ENCODE measurements at regions not wholly inside any gene's neighbourhood (a gene's known extent, or its start where the extent isn't known, plus 50 kb on each side); places are given as distances from the start of the nearest gene placed in this dataset.

DNA sequence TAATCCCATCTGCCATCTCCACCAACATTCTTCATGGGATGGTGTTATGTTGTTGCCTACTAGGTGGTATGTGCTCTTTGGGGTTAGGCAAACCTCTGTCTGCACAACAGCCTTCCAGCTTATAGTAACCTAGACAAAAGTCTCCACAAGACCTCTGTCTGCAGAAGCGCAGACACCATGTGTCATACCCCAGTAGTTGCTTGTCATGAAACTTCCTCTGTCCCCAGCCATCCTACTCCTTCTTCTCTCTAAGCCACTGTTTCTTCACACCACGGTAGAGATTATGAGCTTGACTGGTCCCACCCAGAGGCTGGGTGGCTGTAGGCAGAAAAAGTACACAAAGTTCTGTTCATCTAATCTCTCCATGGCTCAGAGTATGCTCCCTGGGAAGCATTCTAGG, 100.3 kb downstream of the MAF start:
- no peaks in the 10 kb centered on the region for H3K27me3 ChIP-seq (ENCODE audit: control insufficient read depth in 1 of 2, insufficient read depth in 2 of 2, low read length in 2 of 2)
- intact Hi-C loops (cut with micrococcal nuclease; ENCODE audit: unreplicated experiment) (no loop called here), in situ Hi-C loops (cut with HindIII; ENCODE audit: extremely low pct_ligation_motif_present, low pct_unique_long_range_greater_than_20kb) (no loop called here)
- H4K20me1 ChIP-seq (ENCODE audit: insufficient read depth, low read length): no peaks in the 10 kb centered on the region
- TF ChIP-seq POLR2AphosphoS5 (IDR thresholded peaks at IDR 0.05; ENCODE audit: low read depth, low read length) (no peak), ZNF839 (CRISPR knock-in tag; IDR thresholded peaks at IDR 0.05; ENCODE audit: borderline replicate concordance) (no peak), FOSL2 (CRISPR knock-in tag; IDR thresholded peaks at IDR 0.05) (no peak), SP140L (CRISPR knock-in tag; IDR thresholded peaks at IDR 0.05; ENCODE audit: borderline replicate concordance) (no peak)
- TF ChIP-seq, protein P1, sequence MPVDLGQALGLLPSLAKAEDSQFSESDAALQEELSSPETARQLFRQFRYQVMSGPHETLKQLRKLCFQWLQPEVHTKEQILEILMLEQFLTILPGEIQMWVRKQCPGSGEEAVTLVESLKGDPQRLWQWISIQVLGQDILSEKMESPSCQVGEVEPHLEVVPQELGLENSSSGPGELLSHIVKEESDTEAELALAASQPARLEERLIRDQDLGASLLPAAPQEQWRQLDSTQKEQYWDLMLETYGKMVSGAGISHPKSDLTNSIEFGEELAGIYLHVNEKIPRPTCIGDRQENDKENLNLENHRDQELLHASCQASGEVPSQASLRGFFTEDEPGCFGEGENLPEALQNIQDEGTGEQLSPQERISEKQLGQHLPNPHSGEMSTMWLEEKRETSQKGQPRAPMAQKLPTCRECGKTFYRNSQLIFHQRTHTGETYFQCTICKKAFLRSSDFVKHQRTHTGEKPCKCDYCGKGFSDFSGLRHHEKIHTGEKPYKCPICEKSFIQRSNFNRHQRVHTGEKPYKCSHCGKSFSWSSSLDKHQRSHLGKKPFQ (CRISPR knock-in tag; IDR thresholded peaks at IDR 0.05; ENCODE audit: insufficient replicate concordance): no peak
- no peaks in the 10 kb centered on the region for H3K9me3 ChIP-seq (ENCODE audit: low read length)
- CTCF ChIA-PET (ENCODE audit: low intra/inter-chr PET ratio, low total read pairs): no interaction called here
- ATAC-seq: no peak
- 21% methylated on average over 2 of the region's 2 CpGs for WGBS (ENCODE audit: low lambda C conversion rate)
- FAIRE-seq: no peak
- no TSS peak for BruUV-seq (replicated peaks)
- POLR2A ChIA-PET: no interaction called here
- no peak overlapping the region for H3K4me2 ChIP-seq (ENCODE audit: low read depth, low read length)
- H3K4me3 ChIP-seq (replicated peaks in 1 of 3; ENCODE audit: insufficient read depth in 1 of 3, low read depth in 2 of 3, low read length in 3 of 3): no peak overlapping the region
- no peak overlapping the region for H3K9ac ChIP-seq (ENCODE audit: insufficient read depth, low read depth, low read length)
- no peaks in the 10 kb centered on the region for H3K79me2 ChIP-seq (ENCODE audit: insufficient read depth, low read length)
- H2AFZ ChIP-seq (ENCODE audit: low read length): no peak overlapping the region
- H3K4me1 ChIP-seq (ENCODE audit: insufficient read depth, low read length): no peaks in the 10 kb centered on the region
- no peaks in the 10 kb centered on the region for H3K36me3 ChIP-seq (replicated peaks in 1 of 2; ENCODE audit: control insufficient read depth in 1 of 2, insufficient read depth in 2 of 2, low read length in 2 of 2)
- H3K27ac ChIP-seq (ENCODE audit: extremely low read length, insufficient read depth, low read length): no peak overlapping the region
- no peak for DNase-seq (ENCODE audit: low spot score)

DNA sequence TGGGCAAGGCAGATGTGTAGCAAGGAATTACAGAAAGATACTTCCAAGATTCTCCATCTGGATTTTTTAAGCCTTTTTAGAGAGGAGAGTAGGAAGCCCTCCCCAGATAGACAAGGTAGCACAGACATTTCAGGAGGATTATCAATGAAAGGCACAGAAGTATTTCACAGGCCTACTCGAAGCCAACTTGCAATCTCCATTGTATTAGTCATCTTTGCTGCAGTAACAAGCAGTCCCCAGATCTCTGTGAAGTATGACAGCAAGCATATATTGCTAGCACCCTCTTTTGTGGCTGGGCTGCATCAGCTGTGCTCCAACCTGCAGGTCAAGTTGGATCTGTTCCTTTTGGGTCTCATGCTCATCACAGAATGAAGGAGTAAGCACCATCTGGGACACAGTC, 101.6 kb downstream of the MAF start:
- no TSS peak for BruUV-seq (replicated peaks)
- H3K4me1 ChIP-seq (ENCODE audit: insufficient read depth, low read length): no peaks in the 10 kb centered on the region
- H2AFZ ChIP-seq (ENCODE audit: low read length): no peak overlapping the region
- H3K4me3 ChIP-seq (replicated peaks in 1 of 3; ENCODE audit: insufficient read depth in 1 of 3, low read depth in 2 of 3, low read length in 3 of 3): no peak overlapping the region
- no peaks in the 10 kb centered on the region for H4K20me1 ChIP-seq (ENCODE audit: insufficient read depth, low read length)
- no peaks in the 10 kb centered on the region for H3K9me3 ChIP-seq (ENCODE audit: low read length)
- no peaks in the 10 kb centered on the region for H3K79me2 ChIP-seq (ENCODE audit: insufficient read depth, low read length)
- 0% methylated on average over 1 of the region's 1 CpG for WGBS (ENCODE audit: low lambda C conversion rate)
- no peak for DNase-seq (ENCODE audit: low spot score)
- no peak overlapping the region for H3K4me2 ChIP-seq (ENCODE audit: low read depth, low read length)
- FAIRE-seq: no peak
- POLR2A ChIA-PET: no interaction called here
- no peak overlapping the region for H3K27ac ChIP-seq (ENCODE audit: extremely low read length, insufficient read depth, low read length)
- no peak overlapping the region for H3K9ac ChIP-seq (ENCODE audit: insufficient read depth, low read depth, low read length)
- H3K36me3 ChIP-seq (replicated peaks in 1 of 2; ENCODE audit: control insufficient read depth in 1 of 2, insufficient read depth in 2 of 2, low read length in 2 of 2): no peaks in the 10 kb centered on the region
- in situ Hi-C loops (cut with HindIII; ENCODE audit: extremely low pct_ligation_motif_present, low pct_unique_long_range_greater_than_20kb): no loop called here
- H3K27me3 ChIP-seq (ENCODE audit: control insufficient read depth in 1 of 2, insufficient read depth in 2 of 2, low read length in 2 of 2): no peaks in the 10 kb centered on the region
- intact Hi-C loops (cut with micrococcal nuclease; ENCODE audit: unreplicated experiment): no loop called here
- no peak for ATAC-seq
- CTCF ChIA-PET (ENCODE audit: low intra/inter-chr PET ratio, low total read pairs): no interaction called here
- TF ChIP-seq PAF1 (CRISPR knock-in tag; IDR thresholded peaks at IDR 0.05) (no peak), NCOA5 (CRISPR knock-in tag; IDR thresholded peaks at IDR 0.05) (no peak), ZNF616 (CRISPR knock-in tag; IDR thresholded peaks at IDR 0.05; ENCODE audit: low read depth) (no peak)
- TF ChIP-seq, protein P2, sequence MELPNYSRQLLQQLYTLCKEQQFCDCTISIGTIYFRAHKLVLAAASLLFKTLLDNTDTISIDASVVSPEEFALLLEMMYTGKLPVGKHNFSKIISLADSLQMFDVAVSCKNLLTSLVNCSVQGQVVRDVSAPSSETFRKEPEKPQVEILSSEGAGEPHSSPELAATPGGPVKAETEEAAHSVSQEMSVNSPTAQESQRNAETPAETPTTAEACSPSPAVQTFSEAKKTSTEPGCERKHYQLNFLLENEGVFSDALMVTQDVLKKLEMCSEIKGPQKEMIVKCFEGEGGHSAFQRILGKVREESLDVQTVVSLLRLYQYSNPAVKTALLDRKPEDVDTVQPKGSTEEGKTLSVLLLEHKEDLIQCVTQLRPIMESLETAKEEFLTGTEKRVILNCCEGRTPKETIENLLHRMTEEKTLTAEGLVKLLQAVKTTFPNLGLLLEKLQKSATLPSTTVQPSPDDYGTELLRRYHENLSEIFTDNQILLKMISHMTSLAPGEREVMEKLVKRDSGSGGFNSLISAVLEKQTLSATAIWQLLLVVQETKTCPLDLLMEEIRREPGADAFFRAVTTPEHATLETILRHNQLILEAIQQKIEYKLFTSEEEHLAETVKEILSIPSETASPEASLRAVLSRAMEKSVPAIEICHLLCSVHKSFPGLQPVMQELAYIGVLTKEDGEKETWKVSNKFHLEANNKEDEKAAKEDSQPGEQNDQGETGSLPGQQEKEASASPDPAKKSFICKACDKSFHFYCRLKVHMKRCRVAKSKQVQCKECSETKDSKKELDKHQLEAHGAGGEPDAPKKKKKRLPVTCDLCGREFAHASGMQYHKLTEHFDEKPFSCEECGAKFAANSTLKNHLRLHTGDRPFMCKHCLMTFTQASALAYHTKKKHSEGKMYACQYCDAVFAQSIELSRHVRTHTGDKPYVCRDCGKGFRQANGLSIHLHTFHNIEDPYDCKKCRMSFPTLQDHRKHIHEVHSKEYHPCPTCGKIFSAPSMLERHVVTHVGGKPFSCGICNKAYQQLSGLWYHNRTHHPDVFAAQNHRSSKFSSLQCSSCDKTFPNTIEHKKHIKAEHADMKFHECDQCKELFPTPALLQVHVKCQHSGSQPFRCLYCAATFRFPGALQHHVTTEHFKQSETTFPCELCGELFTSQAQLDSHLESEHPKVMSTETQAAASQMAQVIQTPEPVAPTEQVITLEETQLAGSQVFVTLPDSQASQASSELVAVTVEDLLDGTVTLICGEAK (IDR thresholded peaks at IDR 0.05): no peak
- TF ChIP-seq, protein P2 (CRISPR knock-in tag; IDR thresholded peaks at IDR 0.05): no peak
